ENCODE measurements at regions not wholly inside any gene's neighbourhood (a gene's known extent, or its start where the extent isn't known, plus 50 kb on each side); places are given as distances from the start of the nearest gene placed in this dataset.

- no peak for TF ChIP-seq CTCF (IDR thresholded peaks at IDR 0.05; ENCODE audit: control extremely low read depth, extremely low read depth)
- H3K9ac ChIP-seq (ENCODE audit: insufficient read depth in 1 of 2, low read length in 2 of 2) = no peak overlapping the region
- no peaks in the 10 kb centered on the region for H3K27me3 ChIP-seq (ENCODE audit: control insufficient read depth in 3 of 3, insufficient read depth in 3 of 3, low read length in 2 of 3)
- no peaks in the 10 kb centered on the region for H3K4me1 ChIP-seq (ENCODE audit: control insufficient read depth in 5 of 5, insufficient read depth in 5 of 5, low read length in 5 of 5)
- DNase-seq = no peak
- H3K36me3 ChIP-seq (ENCODE audit: control insufficient read depth in 4 of 4, insufficient read depth in 4 of 4, low read length in 4 of 4) = no peaks in the 10 kb centered on the region
- ATAC-seq (ENCODE audit: insufficient read depth, low FRiP score) = no peak
- H3K27ac ChIP-seq (ENCODE audit: low read depth in 1 of 2, low read length in 1 of 2) = no peak overlapping the region
- H3K9me3 ChIP-seq (ENCODE audit: control insufficient read depth in 4 of 4, insufficient read depth in 3 of 4, low read length in 3 of 4) = no peaks in the 10 kb centered on the region
- no peak overlapping the region for H3K4me3 ChIP-seq
Observed at GRCh38 chr4:132502096-132502552, 647.0 kb upstream of the PCDH10 start.

- WGBS, 2 donors = 73 to 78% methylated on average over 2 of the region's 2 CpGs
- no peaks in the 10 kb centered on the region for H3K36me3 ChIP-seq (ENCODE audit: control insufficient read depth in 4 of 4, insufficient read depth in 4 of 4, low read length in 4 of 4)
- DNase-seq (no peak), ATAC-seq (ENCODE audit: insufficient read depth, low FRiP score) (no peak)
- H3K4me3 ChIP-seq = no peak overlapping the region
- no peaks in the 10 kb centered on the region for H3K4me1 ChIP-seq (ENCODE audit: control insufficient read depth in 5 of 5, insufficient read depth in 5 of 5, low read length in 5 of 5)
- no peak for TF ChIP-seq CTCF (IDR thresholded peaks at IDR 0.05; ENCODE audit: control extremely low read depth, extremely low read depth)
- no peak overlapping the region for H3K27ac ChIP-seq (ENCODE audit: low read depth in 1 of 2, low read length in 1 of 2)
- no peaks in the 10 kb centered on the region for H3K27me3 ChIP-seq (ENCODE audit: control insufficient read depth in 3 of 3, insufficient read depth in 3 of 3, low read length in 2 of 3)
- no peaks in the 10 kb centered on the region for H3K9me3 ChIP-seq (ENCODE audit: control insufficient read depth in 4 of 4, insufficient read depth in 3 of 4, low read length in 3 of 4)
- H3K9ac ChIP-seq (ENCODE audit: insufficient read depth in 1 of 2, low read length in 2 of 2) = no peak overlapping the region
Observed at GRCh38 chr4:132504438-132504837, 644.7 kb upstream of the PCDH10 start.

GRCh38 chr4:132506568-132506967, 642.5 kb upstream of the PCDH10 start:
- Histone ChIP-seq H3K36me3 (ENCODE audit: control insufficient read depth in 4 of 4, insufficient read depth in 4 of 4, low read length in 4 of 4) (no peaks in the 10 kb centered on the region), H3K27ac (ENCODE audit: low read depth in 1 of 2, low read length in 1 of 2) (no peak overlapping the region), H3K9me3 (ENCODE audit: control insufficient read depth in 4 of 4, insufficient read depth in 3 of 4, low read length in 3 of 4) (no peaks in the 10 kb centered on the region), H3K27me3 (ENCODE audit: control insufficient read depth in 3 of 3, insufficient read depth in 3 of 3, low read length in 2 of 3) (no peaks in the 10 kb centered on the region), H3K4me1 (ENCODE audit: control insufficient read depth in 5 of 5, insufficient read depth in 5 of 5, low read length in 5 of 5) (no peaks in the 10 kb centered on the region), H3K4me3 (no peak overlapping the region), H3K9ac (ENCODE audit: insufficient read depth in 1 of 2, low read length in 2 of 2) (no peak overlapping the region)
- ATAC-seq (ENCODE audit: insufficient read depth, low FRiP score) (no peak), DNase-seq (no peak)
- no peak for TF ChIP-seq CTCF (IDR thresholded peaks at IDR 0.05; ENCODE audit: control extremely low read depth, extremely low read depth)
- 90 to 94% methylated on average over 2 of the region's 2 CpGs for WGBS, 2 donors

GRCh38 chr4:132513491-132513890, 635.6 kb upstream of the PCDH10 start:
- WGBS, 2 donors = 43 to 71% methylated on average over 2 of the region's 2 CpGs
- H3K4me3 ChIP-seq = no peak overlapping the region
- H3K36me3 ChIP-seq (ENCODE audit: control insufficient read depth in 4 of 4, insufficient read depth in 4 of 4, low read length in 4 of 4) = no peaks in the 10 kb centered on the region
- H3K27ac ChIP-seq (ENCODE audit: low read depth in 1 of 2, low read length in 1 of 2) = no peak overlapping the region
- DNase-seq (no peak), ATAC-seq (ENCODE audit: insufficient read depth, low FRiP score) (no peak)
- no peaks in the 10 kb centered on the region for H3K4me1 ChIP-seq (ENCODE audit: control insufficient read depth in 5 of 5, insufficient read depth in 5 of 5, low read length in 5 of 5)
- no peak for TF ChIP-seq CTCF (IDR thresholded peaks at IDR 0.05; ENCODE audit: control extremely low read depth, extremely low read depth)
- H3K27me3 ChIP-seq (ENCODE audit: control insufficient read depth in 3 of 3, insufficient read depth in 3 of 3, low read length in 2 of 3) = no peaks in the 10 kb centered on the region
- H3K9me3 ChIP-seq (ENCODE audit: control insufficient read depth in 4 of 4, insufficient read depth in 3 of 4, low read length in 3 of 4) = no peaks in the 10 kb centered on the region
- no peak overlapping the region for H3K9ac ChIP-seq (ENCODE audit: insufficient read depth in 1 of 2, low read length in 2 of 2)
